Common myeloid progenitor, CD34-positive (primary cell): ENCODE measurements at regions not wholly inside any gene's neighbourhood (a gene's known extent, or its start where the extent isn't known, plus 50 kb on each side); places are given as distances from the start of the nearest gene placed in this dataset.

Source experiments
- CTCF ChIA-PET: fragments of 350-600 bp; sonication (Branson Sonifier 250); formaldehyde crosslinking; loops from one replicate; lab custom pipeline; 2021; ENCODE audit warnings: antibody characterized with exemption; lab: Charles Lee
- POLR2A ChIA-PET: fragments of 350-600 bp; sonication (Branson Sonifier 250); formaldehyde crosslinking; loops from one replicate; lab custom pipeline; 2021; ENCODE audit warnings: antibody characterized with exemption; lab: Charles Lee
- DNase-seq, 3 donors: peaks; one replicate each; pipeline versions ENCODE4 v3.0.0 to v3.0.0-alpha.2; 2013
- H3K27ac ChIP-seq, 2 experiments: 1 replicate in 1 of 2; 2 replicates in 1 of 2; pipeline ENCODE4 v1.7.0; 2013; ENCODE audit warnings: inconsistent platforms in 2 of 2, low read length in 2 of 2, mild to moderate bottlenecking in 2 of 2, low read depth in 1 of 2, moderate library complexity in 1 of 2; ENCODE audit not compliant: severe bottlenecking in 2 of 2, insufficient read depth in 1 of 2, poor library complexity in 1 of 2
- H3K27me3 ChIP-seq, 5 experiments: replicated peaks in 2 of 5; 1 replicate in 3 of 5; 2 replicates in 2 of 5; pipeline versions ENCODE4 v1.6.1 to v1.7.0; 2013; ENCODE audit warnings: low read length in 4 of 5, mild to moderate bottlenecking in 2 of 5, moderate library complexity in 2 of 5, inconsistent platforms in 1 of 5; ENCODE audit not compliant: insufficient read depth in 5 of 5, control insufficient read depth in 4 of 5
- H3K36me3 ChIP-seq, 4 experiments: 1 replicate in 2 of 4; 2 replicates in 2 of 4; pipeline versions ENCODE4 v1.6.1 to v1.7.0; 2013; ENCODE audit warnings: low read length in 3 of 4, control low read depth in 1 of 4, mild to moderate bottlenecking in 1 of 4; ENCODE audit not compliant: control insufficient read depth in 4 of 4, insufficient read depth in 4 of 4
- H3K4me1 ChIP-seq, 4 experiments: 1 replicate in 3 of 4; 2 replicates in 1 of 4; pipeline versions ENCODE4 v1.6.1 to v1.7.1; 2013; ENCODE audit warnings: low read length in 3 of 4, mild to moderate bottlenecking in 3 of 4, control low read depth in 1 of 4, inconsistent platforms in 1 of 4, moderate library complexity in 1 of 4; ENCODE audit not compliant: control insufficient read depth in 4 of 4, insufficient read depth in 4 of 4; ENCODE audit errors: control extremely low read depth in 1 of 4
- H3K4me3 ChIP-seq, 7 experiments: 1 replicate in 4 of 7; 2 replicates in 3 of 7; pipeline versions ENCODE4 v1.5.1 to v1.7.0; 2013; ENCODE audit warnings: mild to moderate bottlenecking in 7 of 7, low read length in 6 of 7, moderate library complexity in 6 of 7, inconsistent platforms in 2 of 7, low read depth in 2 of 7, control low read depth in 1 of 7; ENCODE audit not compliant: insufficient read depth in 4 of 7, control insufficient read depth in 1 of 7; ENCODE audit errors: extremely low read depth in 1 of 7
- H3K9me3 ChIP-seq, 5 experiments: 1 replicate in 4 of 5; 2 replicates in 1 of 5; pipeline versions ENCODE4 v1.6.1 to v1.7.1; 2013; ENCODE audit warnings: low read length in 4 of 5, mild to moderate bottlenecking in 2 of 5, inconsistent platforms in 1 of 5, low read depth in 1 of 5, moderate library complexity in 1 of 5; ENCODE audit not compliant: control insufficient read depth in 4 of 5, insufficient read depth in 2 of 5; ENCODE audit errors: control extremely low read depth in 1 of 5
- WGBS: methylation state at CpG from one replicate; pipeline ENCODE4 v1.1.5; 2013; ENCODE audit not compliant: insufficient coverage; 5-methylcytosine and 5-hydroxymethylcytosine counted together

- CTCF ChIA-PET: interaction anchor here (1.2 to 4.0 kb wide), 2 partner anchors 8 to 15 kb away, joined by 5 to 18 read pairs; no protein-coding TSS in a partner anchor
- no peak for DNase-seq
- POLR2A ChIA-PET: no interaction called here
Measured at GRCh38 chr20:20851385-20851784, 138.9 kb upstream of the RALGAPA2 start.

GRCh38 chr20:20850407-20850806 lies 138.0 kb upstream of the RALGAPA2 start:
- H3K27ac ChIP-seq: no peak overlapping the region
- peaks cover 0 to 2% (median 0%) of the 10 kb centered on the region in 5 experiments for H3K27me3 ChIP-seq
- CTCF ChIA-PET: interaction anchor here (0.7 to 4.0 kb wide), 3 partner anchors 9 to 14 kb away, joined by 3 to 18 read pairs (median 5); no protein-coding TSS in a partner anchor
- WGBS: 100% methylated on average over 2 of the region's 2 CpGs
- H3K9me3 ChIP-seq: no peaks in the 10 kb centered on the region
- H3K36me3 ChIP-seq: no peaks in the 10 kb centered on the region
- H3K4me3 ChIP-seq: no peak overlapping the region
- POLR2A ChIA-PET: interaction anchor here (0.6 kb wide), 1 partner anchor 8 kb away, joined by 3 read pairs; no protein-coding TSS in a partner anchor
- no peak for DNase-seq
- no peaks in the 10 kb centered on the region for H3K4me1 ChIP-seq

More at GRCh38 chr20:20851385-20851784, 138.9 kb upstream of the RALGAPA2 start:
- Histone ChIP-seq H3K27ac (no peak overlapping the region), H3K27me3 (peaks cover 0 to 2% (median 0%) of the 10 kb centered on the region in 5 experiments), H3K4me3 (no peak overlapping the region), H3K36me3 (no peaks in the 10 kb centered on the region), H3K9me3 (no peaks in the 10 kb centered on the region), H3K4me1 (peaks cover 0 to 7% (median 6%) of the 10 kb centered on the region in 4 experiments)
- no CpG with 5 or more reads among the region's 1 CpG for WGBS

- peaks cover 0 to 3% (median 1%) of the 10 kb centered on the region in 4 experiments for H3K4me1 ChIP-seq
- H3K9me3 ChIP-seq: no peaks in the 10 kb centered on the region
- CTCF ChIA-PET: interaction anchor here (4.0 kb wide), 1 partner anchor 10 kb away, joined by 18 read pairs; no protein-coding TSS in a partner anchor
- POLR2A ChIA-PET: no interaction called here
- H3K36me3 ChIP-seq: no peaks in the 10 kb centered on the region
- no peak for DNase-seq
- 100% methylated on average over 2 of the region's 9 CpGs for WGBS
- H3K27me3 ChIP-seq: peaks cover 0 to 4% (median 0%) of the 10 kb centered on the region in 5 experiments
- H3K4me3 ChIP-seq: no peak overlapping the region
- no peak overlapping the region for H3K27ac ChIP-seq
Measured at GRCh38 chr20:20849161-20849560, 136.7 kb upstream of the RALGAPA2 start.

GRCh38 chr20:20847814-20848213 lies 135.4 kb upstream of the RALGAPA2 start:
- WGBS: 92% methylated on average over 10 of the region's 11 CpGs
- peaks cover 0 to 3% (median 1%) of the 10 kb centered on the region in 4 experiments for H3K4me1 ChIP-seq
- no peak overlapping the region for H3K4me3 ChIP-seq
- peaks cover 0 to 2% (median 0%) of the 10 kb centered on the region in 5 experiments for H3K27me3 ChIP-seq
- no peak overlapping the region for H3K27ac ChIP-seq
- ChIA-PET POLR2A (no interaction called here), CTCF (interaction anchor here (2.4 to 2.9 kb wide), 2 partner anchors 11 to 12 kb away, joined by 15 to 18 read pairs; no protein-coding TSS in a partner anchor)
- no peaks in the 10 kb centered on the region for H3K36me3 ChIP-seq
- no peaks in the 10 kb centered on the region for H3K9me3 ChIP-seq
- no peak for DNase-seq

GRCh38 chr20:20843982-20844381 lies 131.5 kb upstream of the RALGAPA2 start:
- no peaks in the 10 kb centered on the region for H3K9me3 ChIP-seq
- POLR2A ChIA-PET: no interaction called here
- peaks cover 0 to 3% (median 1%) of the 10 kb centered on the region in 4 experiments for H3K4me1 ChIP-seq
- no peaks in the 10 kb centered on the region for H3K36me3 ChIP-seq
- peaks cover 0 to 7% (median 2%) of the 10 kb centered on the region in 5 experiments for H3K27me3 ChIP-seq
- CTCF ChIA-PET: interaction anchor here (0.7 to 1.1 kb wide), 4 partner anchors 16 to 661 kb away, joined by 3 read pairs; no protein-coding TSS in a partner anchor
- H3K27ac ChIP-seq: no peak overlapping the region
- H3K4me3 ChIP-seq: no peak overlapping the region
- DNase-seq: no peak
- 77% methylated on average over 2 of the region's 6 CpGs for WGBS

- peak in 1 of 3 donors; percentile 34 for DNase-seq
- H3K9me3 ChIP-seq: no peaks in the 10 kb centered on the region
- ChIA-PET POLR2A (no interaction called here), CTCF (interaction anchor here (1.3 to 9.5 kb wide), 6 partner anchors 14 to 664 kb away, joined by 4 to 68 read pairs (median 22); no protein-coding TSS in a partner anchor)
- peaks cover 0 to 2% (median 1%) of the 10 kb centered on the region in 4 experiments for H3K4me1 ChIP-seq
- H3K4me3 ChIP-seq: no peak overlapping the region
- peaks cover 0 to 30% (median 9%) of the 10 kb centered on the region in 5 experiments for H3K27me3 ChIP-seq
- no peaks in the 10 kb centered on the region for H3K36me3 ChIP-seq
- no peak overlapping the region for H3K27ac ChIP-seq
Measured at GRCh38 chr20:20839771-20840170, 127.3 kb upstream of the RALGAPA2 start.

- DNase-seq: peak; percentile 67 to 81 (median 77)
- peaks cover 0 to 41% (median 9%) of the 10 kb centered on the region in 5 experiments for H3K27me3 ChIP-seq
- POLR2A ChIA-PET: interaction anchor here (0.9 kb wide), 1 partner anchor 163 kb away, joined by 3 read pairs; no protein-coding TSS in a partner anchor
- CTCF ChIA-PET: interaction anchor here (0.8 to 9.5 kb wide), 14 partner anchors 9 to 778 kb away, joined by 3 to 68 read pairs (median 6); no protein-coding TSS in a partner anchor
- H3K4me1 ChIP-seq: peaks cover 0 to 2% (median 1%) of the 10 kb centered on the region in 4 experiments
- H3K36me3 ChIP-seq: no peaks in the 10 kb centered on the region
- WGBS: 36% methylated on average over 13 of the region's 19 CpGs
- no peaks in the 10 kb centered on the region for H3K9me3 ChIP-seq
- peak overlapping the region in 1 of 7 experiments; percentile 36 for H3K4me3 ChIP-seq
- no peak overlapping the region for H3K27ac ChIP-seq
Measured at GRCh38 chr20:20837574-20838021, 125.2 kb upstream of the RALGAPA2 start.
